Fibroblast of pulmonary artery (primary cell): ENCODE measurements at regions not wholly inside any gene's neighbourhood (a gene's known extent, or its start where the extent isn't known, plus 50 kb on each side); places are given as distances from the start of the nearest gene placed in this dataset.

Experiments
- DNase-seq: peaks from one replicate; pipeline ENCODE4 v3.0.0-alpha.2; 2010; ENCODE audit warnings: low read depth
- H3K4me3 ChIP-seq: replicated peaks from 2 replicates; pipeline ENCODE4 v1.5.1; 2011; ENCODE audit warnings: low read depth, mild to moderate bottlenecking, control low read depth, low read length, moderate library complexity
- CTCF ChIP-seq: IDR thresholded peaks from 2 replicates; pipeline ENCODE4 v1.5.1; 2011; ENCODE audit warnings: mild to moderate bottlenecking, control low read depth, low read length, inconsistent platforms; ENCODE audit errors: missing control alignments

DNA sequence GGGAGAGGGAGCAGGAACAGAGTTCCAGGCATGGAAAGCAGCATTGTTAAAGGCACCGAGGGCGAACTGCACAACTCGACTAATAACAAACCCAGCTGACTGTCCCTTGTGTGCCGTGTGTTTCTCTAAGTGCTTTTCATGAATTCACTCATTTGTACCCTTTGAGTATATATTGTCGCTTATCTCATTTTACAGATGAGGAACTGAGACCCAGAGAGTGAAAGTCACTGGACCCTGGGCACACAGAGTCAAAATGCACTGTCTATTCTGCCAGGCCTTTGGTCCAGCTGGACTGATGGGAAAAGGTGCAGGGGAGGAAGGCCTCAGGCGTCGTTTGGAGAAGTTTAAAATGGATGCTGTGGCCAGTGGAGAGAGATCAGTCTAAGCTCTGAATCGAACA lies 100.7 kb upstream of the GRIK3 start:
- TF ChIP-seq CTCF, result no peak
- DNase-seq, result no peak
- H3K4me3 ChIP-seq, result no peak overlapping the region

DNA sequence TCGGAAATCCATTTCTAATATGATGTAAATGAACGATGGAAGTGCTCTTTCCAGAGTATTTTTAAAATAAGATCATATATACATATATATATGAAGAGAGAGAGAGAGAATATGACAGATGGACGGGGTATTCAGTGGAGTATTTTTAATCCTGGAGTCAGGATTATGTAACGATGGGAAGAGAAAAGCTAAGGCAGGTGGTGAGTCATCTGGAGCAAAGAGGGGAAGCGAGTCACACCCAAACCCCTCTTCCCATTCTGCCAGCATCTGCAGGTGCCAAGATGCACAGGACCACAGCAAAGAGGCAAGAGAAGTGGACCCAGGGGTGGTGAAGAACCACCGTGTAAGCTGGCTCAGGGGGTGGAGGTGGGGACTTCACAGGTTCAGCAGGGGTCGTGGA lies 102.7 kb upstream of the GRIK3 start:
- no peak overlapping the region for H3K4me3 ChIP-seq
- no peak for DNase-seq
- TF ChIP-seq CTCF, result no peak

DNA sequence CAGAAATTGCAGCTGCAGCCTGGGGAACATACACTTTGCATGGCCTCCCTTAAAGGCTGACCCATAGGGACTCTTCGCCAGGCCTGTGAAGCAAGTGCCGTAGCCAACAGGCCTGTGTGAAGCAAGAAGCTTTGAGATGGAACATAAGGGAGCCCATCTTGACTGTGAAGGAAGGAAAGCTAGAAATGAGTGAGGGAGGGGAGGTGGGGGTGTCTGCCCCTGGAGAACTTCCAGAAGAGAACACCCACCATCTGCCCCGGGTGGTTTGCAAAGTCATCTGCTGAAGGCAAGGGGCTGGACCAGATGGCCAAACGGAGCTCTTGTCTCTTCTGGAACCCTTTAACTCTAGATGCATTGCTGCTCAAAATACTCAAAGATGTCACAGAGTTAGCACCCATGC lies 103.3 kb upstream of the GRIK3 start:
- no peak overlapping the region for H3K4me3 ChIP-seq
- no peak for TF ChIP-seq CTCF
- no peak for DNase-seq

DNA sequence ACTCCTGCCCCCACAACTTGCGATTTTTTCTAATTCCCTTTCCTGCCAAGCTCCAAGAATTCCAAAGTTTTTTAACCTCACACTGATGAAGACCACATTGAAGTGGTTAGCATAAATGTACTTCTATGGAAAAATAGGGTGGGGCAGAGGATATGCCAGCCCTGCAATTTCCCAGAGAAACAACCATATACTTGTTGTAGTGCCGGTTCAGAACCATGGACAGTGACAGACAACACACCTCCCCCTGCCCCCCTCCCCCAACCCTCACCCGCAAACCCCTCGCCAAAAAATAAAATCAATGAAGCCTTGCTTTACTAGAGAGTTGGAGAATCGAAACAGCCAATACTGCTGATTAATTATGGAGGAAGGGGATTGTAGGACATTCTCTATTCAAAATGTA lies 109.5 kb upstream of the GRIK3 start:
- H3K4me3 ChIP-seq, result no peak overlapping the region
- TF ChIP-seq CTCF, result no peak
- no peak for DNase-seq

GRCh38 chr1:37146071-37146470 lies 111.8 kb upstream of the GRIK3 start:
- no peak for DNase-seq
- H3K4me3 ChIP-seq, result no peak overlapping the region
- TF ChIP-seq CTCF, result no peak

- DNase-seq, result no peak
- no peak for TF ChIP-seq CTCF
- H3K4me3 ChIP-seq, result no peak overlapping the region
Observed at GRCh38 chr1:37147392-37147831, 113.1 kb upstream of the GRIK3 start.

GRCh38 chr1:37147906-37148305 lies 113.6 kb upstream of the GRIK3 start:
- DNase-seq, result no peak
- no peak for TF ChIP-seq CTCF
- no peak overlapping the region for H3K4me3 ChIP-seq
